ENCODE measurements at regions not wholly inside any gene's neighbourhood (a gene's known extent, or its start where the extent isn't known, plus 50 kb on each side); places are given as distances from the start of the nearest gene placed in this dataset.
A peak's percentile ranks its signal among the peaks of the same experiment; 100 is the strongest.

- TF ChIP-seq, protein P1, sequence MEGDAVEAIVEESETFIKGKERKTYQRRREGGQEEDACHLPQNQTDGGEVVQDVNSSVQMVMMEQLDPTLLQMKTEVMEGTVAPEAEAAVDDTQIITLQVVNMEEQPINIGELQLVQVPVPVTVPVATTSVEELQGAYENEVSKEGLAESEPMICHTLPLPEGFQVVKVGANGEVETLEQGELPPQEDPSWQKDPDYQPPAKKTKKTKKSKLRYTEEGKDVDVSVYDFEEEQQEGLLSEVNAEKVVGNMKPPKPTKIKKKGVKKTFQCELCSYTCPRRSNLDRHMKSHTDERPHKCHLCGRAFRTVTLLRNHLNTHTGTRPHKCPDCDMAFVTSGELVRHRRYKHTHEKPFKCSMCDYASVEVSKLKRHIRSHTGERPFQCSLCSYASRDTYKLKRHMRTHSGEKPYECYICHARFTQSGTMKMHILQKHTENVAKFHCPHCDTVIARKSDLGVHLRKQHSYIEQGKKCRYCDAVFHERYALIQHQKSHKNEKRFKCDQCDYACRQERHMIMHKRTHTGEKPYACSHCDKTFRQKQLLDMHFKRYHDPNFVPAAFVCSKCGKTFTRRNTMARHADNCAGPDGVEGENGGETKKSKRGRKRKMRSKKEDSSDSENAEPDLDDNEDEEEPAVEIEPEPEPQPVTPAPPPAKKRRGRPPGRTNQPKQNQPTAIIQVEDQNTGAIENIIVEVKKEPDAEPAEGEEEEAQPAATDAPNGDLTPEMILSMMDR (IDR thresholded peaks at IDR 0.05): no peak
These were observed 52.0 kb upstream of the OSBPL8 start for GRCh38 chr12:76611533-76611932.

DNA sequence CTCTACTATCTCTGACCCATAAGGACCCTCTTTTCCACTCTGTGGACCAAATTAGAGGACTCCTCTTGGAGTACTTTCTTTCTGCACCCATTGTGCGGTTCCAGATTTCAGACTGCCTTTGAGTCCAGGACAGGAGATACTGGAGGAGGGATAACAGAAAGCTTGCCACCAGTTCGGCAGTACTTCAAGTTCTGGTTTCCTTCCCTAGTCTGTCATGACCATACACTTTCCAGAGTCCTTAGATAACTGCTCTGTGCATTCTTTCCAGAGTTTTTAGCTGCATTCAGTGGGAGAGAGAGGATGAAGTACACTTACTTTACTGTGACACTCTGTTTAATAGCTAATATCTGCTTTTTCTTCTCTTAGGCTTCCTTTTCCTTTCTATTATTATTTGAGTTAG lies 54.8 kb upstream of the OSBPL8 start:
- TF ChIP-seq, protein P1 (IDR thresholded peaks at IDR 0.05): no peak

GRCh38 chr12:76618031-76618430 lies 58.5 kb upstream of the OSBPL8 start:
- TF ChIP-seq, protein P1 (IDR thresholded peaks at IDR 0.05): no peak

- TF ChIP-seq, protein P1 (IDR thresholded peaks at IDR 0.05): peak; percentile 94
These were observed 62.0 kb upstream of the OSBPL8 start for GRCh38 chr12:76621582-76622024.

- TF ChIP-seq, protein P1 (IDR thresholded peaks at IDR 0.05): no peak
These were observed 62.8 kb upstream of the OSBPL8 start for GRCh38 chr12:76622351-76622750.

DNA sequence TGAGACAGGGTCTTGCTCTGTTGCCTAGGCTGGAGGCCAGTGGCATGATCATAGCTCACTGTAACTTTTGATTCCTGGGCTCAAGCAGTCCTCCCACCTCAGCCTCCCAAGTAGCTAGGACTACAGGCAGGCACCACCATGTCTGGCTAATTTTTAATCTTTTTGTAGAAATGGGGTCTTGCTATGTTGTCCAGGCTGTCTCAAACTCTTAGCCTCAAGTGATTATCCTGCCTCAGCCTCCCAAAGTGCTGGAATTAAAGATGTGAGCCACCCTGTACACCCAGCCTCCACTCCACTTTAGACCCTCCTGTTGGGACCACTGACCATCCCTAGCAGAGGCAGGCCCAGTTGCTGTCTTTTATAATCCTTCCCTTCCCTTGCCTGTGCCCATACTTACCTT lies 63.3 kb upstream of the OSBPL8 start:
- TF ChIP-seq, protein P1 (IDR thresholded peaks at IDR 0.05): no peak

DNA sequence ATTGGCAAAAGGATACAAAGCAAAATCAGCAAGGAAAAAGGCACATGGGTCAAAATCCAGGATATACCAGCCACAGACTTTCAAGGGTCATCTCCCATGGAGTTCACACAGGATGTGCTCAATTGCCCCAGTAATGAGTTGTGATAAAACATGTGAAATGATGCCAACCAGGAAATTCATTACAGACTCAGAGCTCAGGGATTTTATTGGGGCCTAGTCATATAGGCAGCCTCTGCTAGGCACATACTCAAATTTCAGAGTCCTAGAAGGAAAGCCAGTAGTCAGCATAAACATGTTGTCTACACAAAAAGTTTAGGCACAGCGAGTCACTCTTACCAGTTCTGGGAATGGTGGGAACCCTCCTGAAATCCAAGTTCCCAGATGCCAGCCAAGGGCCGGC lies 64.4 kb upstream of the OSBPL8 start:
- TF ChIP-seq, protein P1 (IDR thresholded peaks at IDR 0.05): no peak

Measured in LNCAP (cell line).